ENCODE measurements at regions not wholly inside any gene's neighbourhood (a gene's known extent, or its start where the extent isn't known, plus 50 kb on each side); places are given as distances from the start of the nearest gene placed in this dataset.

- DNase-seq = no peak
Measured at GRCh38 chr11:59302991-59303390, 55.7 kb upstream of the OR5AN1 start.

GRCh38 chr11:59295435-59295834 is 63.3 kb upstream of the OR5AN1 start:
- DNase-seq = no peak

GRCh38 chr11:59292611-59293010 is 66.1 kb upstream of the OR5AN1 start:
- DNase-seq = no peak

DNA sequence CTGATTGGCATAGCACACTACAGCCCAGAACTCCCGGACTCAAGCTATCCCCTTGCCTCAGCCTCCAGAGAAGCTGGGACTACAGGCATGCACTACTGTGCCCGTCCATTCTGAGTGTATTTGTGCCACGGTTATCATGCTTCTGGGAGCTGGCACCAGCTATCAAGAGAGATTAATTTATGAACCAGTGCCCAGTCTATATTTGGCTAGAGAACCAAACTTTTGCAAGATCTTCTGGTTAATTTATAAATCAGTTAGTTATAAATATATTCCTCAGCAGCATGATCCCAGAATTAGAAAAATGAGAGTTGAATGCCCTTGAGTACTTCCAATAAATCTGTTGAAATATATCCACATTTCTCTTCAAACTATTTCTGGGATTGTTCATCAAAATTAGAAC is 67.5 kb upstream of the OR5AN1 start:
- no peak for DNase-seq

DNA sequence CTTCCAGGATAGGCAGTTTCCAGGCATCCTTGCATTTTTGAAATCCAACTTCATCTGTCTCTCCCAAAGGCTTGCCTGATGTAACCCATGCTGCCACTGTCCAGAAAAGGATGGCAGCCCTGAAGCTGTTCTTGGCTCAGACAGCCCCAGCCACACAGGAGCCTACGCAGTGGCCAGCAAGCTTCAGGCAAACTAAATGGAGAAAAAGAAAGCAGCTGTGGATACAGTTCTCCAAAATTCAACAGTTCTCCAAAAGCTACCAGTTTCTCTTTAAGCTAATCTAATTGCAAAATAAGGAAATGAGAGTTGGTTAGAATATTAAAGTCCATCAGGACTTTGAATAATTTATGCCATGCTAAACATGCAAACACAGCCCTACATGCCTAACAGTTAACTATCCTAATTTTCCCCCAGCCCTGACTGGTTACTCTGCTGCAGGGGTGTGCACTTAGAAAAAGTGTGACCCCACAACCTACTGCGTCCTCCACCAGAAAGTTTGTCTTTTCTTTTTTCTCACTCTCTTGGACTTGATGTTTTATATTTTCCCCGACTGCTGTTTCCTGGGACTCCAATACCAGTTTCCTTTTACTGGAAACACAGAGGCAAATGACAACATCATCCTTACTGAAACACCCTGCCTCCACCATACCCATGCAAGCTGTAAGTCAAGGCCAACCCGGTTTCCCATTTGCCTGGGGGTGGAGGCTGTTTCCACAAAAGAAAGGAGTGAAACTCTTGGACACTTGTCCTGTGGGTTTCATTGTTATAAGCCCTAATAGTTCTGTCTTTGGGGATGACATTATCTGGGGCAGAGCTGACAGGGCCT is 69.1 kb upstream of the OR5AN1 start:
- DNase-seq = no peak

DNA sequence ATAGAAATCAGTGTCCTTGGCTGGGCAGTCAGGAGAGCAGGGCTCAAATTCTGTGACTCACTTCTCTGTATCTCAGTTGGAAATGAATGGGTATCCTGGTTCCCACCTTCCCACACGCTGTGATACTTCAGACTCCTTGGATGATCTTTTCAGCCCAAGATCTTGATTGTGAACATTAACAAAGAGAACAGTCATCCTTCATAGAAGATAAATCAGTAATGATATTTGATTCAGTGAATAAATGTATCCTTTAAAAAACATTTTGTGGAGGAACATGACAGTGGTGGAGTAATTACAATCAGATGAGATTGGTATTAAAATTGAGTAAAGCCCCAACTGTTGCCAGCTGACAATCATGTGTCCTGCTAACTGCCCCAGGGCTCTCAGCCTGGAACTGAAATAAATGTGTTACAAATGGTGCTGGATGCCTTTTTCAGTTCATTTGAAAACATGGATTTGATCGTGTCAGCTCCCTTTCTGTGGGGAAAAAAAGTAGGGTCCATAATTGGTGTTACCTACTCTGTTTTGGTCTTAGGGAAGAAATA is 72.9 kb upstream of the OR5AN1 start:
- DNase-seq = no peak

DNA sequence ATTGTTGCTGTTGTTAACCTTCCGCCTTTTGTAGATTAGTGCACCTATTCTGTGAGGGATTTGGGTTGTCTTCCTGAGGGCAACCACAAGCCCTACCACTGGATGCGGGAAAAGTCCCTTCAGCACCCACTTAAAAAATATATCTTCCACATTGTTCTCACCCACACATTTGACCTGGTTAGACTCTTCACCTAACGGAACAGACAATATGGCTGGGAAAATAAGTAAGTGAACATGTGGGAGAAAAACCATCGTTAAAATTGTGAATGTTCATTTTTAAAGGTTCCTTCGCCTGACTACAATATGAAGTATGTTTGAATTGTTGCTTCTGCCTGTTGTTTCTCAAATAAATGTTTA is 72.0 kb upstream of the MPEG1 start:
- no peak for DNase-seq

DNA sequence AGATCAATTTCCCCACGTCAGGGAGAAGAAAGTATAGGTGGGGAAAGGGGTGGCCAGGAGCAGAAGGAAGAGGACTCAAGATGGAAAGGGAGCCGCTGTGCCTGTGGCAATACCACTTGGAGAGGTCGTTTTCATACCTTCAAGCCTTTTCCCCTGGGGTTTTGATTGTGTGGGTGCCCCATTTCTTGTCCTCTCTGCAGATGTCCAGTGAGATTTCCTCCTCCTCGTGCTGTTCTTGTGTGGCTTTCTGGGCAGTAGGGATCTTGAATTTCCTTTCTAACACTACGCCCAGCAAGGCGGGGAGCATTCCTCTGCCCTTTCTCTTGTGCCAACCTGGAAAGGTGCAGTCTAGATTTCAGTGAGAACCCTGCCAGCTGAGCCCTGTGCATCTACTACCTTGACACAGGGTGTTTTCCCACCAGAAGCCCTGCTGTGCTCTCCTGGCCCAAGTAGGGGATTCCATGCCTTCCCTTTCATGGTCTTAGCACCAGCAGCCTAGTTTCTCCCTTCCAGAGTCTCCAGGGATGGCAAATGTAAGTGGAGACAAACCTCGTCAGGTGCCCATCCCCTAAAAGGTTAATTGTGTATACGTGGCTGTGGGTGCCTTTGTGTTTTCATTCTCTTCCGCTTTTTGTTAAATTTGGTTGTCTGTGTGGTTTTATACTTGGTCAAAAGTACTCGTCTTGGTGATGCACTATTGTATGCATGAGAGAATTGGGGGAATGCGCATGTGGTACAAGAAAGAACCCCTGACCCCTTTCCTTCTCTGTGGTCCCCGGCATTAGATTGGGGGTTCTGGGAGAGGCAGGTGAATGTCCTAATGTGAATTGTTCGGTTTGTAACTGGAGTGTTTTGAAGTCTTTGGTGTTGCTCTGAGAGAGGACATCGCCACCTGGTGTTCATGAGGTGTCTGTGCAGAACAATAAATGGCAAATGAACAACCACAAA is 71.4 kb upstream of the MPEG1 start:
- peak; percentile 45 for DNase-seq

- no peak for DNase-seq
Measured at GRCh38 chr11:59283311-59283710, 70.6 kb upstream of the MPEG1 start.

GRCh38 chr11:59281177-59281576 is 68.5 kb upstream of the MPEG1 start:
- DNase-seq = no peak

- DNase-seq = no peak
Measured at GRCh38 chr11:59273373-59273841, 60.7 kb upstream of the MPEG1 start.

DNA sequence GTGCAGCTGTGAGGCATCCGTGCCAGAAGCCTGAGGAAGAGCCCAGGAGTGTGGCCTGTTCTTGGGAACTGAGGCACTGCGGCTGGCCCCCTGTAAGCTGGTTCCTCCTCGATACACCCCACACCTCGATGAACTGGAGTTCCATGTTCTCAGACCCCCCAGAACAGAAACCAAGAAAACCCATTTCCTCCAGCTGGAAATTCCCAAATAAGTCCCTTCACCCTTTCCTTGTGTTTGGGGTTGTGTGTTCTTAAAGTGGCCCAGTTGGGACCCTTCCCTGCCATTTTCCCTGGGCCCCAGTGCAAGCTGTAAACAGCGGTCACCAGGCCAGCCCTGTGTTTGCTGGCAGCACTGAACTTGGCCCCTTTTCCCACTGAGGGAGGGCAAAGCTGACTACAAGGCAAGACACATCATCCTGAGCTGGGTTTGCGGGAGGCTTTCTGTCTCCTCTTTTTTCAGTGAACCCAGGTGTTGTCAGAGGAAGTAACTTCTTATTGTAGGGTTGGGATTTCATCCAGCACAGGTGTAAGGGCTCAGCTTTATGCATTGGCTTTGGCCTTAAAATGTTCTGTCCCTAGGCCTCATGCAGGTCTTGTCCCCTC is 60.1 kb upstream of the MPEG1 start:
- no peak for DNase-seq

GRCh38 chr11:59271811-59272327 is 59.1 kb upstream of the MPEG1 start:
- no peak for DNase-seq

- no peak for DNase-seq
Measured at GRCh38 chr11:59271247-59271755, 58.6 kb upstream of the MPEG1 start.

DNA sequence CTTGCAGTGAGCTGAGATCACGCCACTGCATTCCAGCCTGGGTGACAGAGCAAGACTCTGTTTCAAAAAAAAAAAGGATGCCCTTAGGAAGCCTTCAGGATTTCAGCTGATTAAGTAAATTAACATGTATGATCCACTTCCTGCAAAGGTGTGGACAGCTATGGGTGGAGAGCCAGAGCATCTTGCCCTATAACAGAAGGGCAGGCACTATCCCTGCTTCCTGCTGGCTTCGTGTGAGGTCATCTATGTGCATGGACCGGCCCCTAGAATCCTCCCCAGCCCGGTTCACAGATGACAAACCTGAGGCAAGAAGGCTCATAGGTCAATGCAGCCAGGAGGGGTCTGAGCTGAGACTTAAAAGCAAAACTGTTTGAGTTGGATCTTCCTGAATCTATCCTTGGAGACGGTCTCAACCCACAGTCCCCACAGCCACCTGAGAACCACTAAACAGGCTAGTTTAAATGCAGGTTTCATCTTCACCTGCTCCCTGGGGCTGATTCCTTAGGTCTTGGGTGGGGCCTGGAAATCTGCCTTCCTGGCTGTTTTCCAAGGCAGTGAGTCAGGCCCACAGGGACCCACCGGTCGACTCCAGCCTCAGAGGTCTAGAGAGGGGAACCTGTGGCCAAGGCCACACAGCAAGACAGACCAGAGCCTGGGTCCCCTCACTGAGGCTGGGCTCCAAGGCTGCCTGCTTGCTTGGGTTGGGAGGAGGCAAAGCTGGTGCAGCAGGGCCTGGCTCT is 55.2 kb upstream of the MPEG1 start:
- no peak for DNase-seq

GRCh38 chr11:59267196-59267595 is 54.5 kb upstream of the MPEG1 start:
- DNase-seq = no peak

GRCh38 chr11:59266491-59266890 is 53.8 kb upstream of the MPEG1 start:
- DNase-seq = no peak

DNA sequence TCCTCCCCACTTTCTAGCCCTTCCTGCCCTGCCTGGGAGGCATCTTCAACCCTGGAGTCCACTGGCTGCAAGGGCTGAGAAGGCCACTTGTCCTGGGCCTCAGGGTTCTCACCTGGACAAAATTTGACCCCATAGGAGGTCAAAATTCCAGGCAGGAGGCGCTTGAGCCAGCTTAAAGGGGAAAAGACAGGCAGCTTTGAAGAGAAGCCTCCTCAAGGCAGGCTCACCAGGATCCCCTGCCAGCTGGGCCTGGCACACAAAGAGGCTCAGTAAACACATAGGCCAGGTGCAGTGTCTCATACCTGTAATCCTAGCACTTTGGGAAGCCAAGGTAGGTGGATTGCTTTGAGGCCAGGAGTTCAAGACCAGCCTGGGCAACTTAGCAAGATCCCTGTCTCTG is 53.0 kb upstream of the MPEG1 start:
- no peak for DNase-seq

DNA sequence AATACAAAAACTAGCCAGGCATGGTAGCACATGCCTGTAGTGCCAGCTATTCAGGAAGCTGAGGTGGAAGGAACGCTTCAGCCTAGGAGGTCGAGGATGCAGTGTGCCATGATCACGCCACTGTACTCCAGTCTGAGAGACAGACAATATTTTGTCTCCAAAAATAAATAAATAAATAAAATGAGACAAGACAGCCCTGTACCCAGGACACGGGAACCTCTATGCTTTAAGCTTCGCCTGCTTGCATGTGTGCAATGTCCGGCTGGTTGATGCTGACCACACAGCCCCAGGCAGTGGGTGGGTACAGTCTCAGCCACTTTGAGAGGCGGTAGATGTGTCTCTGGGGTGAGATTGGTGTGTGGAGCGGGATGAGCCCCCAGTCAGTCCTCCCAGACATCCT is 52.0 kb upstream of the MPEG1 start:
- no peak for DNase-seq

DNA sequence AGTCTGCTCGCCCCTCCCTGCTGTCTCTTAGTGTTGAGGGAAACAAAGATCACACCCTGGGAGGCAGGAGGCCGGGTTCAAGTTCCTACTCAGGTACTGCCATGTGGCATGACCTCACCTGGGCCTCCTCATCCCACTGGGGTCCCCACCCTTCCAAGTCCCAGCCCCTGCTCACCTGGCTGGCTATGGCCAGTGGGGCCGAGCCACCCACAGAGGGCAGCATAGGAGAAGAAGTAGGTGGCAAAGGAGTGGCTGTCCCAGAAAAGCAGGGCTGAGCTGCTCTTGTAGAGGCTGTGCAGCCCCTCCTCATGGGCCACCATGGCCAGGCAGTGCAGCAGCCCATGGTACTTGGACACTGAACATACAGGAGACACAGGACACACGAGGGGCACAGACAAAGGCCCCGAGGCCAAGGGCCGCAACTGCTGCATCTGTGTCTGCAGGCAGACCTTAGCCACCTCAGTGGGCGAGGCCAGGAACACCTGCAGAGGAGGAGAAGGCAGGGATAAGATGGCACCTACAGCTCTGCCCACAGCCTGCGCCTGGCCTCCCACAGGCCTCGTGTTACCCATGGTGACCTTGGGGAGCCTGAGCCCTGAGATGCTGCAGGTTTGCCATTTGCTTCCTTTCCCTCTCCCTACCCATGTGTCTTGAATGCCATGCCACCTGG is 50.6 kb upstream of the MPEG1 start:
- DNase-seq = no peak

Measured in stimulated activated CD8-positive, alpha-beta memory T cell treated with anti-CD3 and anti-CD28 coated beads, Interleukin-4, amount 100 ng/mL, for 48 hours (primary cell).